HEK293 (cell line): ENCODE measurements at regions not wholly inside any gene's neighbourhood (a gene's known extent, or its start where the extent isn't known, plus 50 kb on each side); places are given as distances from the start of the nearest gene placed in this dataset.

ENCODE experiments used
- KLF7 ChIP-seq: fragments of 450-650 bp; formaldehyde crosslinking; IDR thresholded peaks from 2 replicates; pipeline ENCODE4 v1.5.1; 2016; ENCODE audit warnings: missing biosample characterization, missing genetic modification characterization, borderline replicate concordance
- TCF7L2 ChIP-seq: IDR thresholded peaks from 2 replicates; pipeline ENCODE4 v1.6.1; 2011; ENCODE audit warnings: low read depth, mild to moderate bottlenecking, inconsistent platforms, low read length, moderate library complexity, borderline replicate concordance
- ZBTB7A ChIP-seq: fragments of 450-650 bp; formaldehyde crosslinking; IDR thresholded peaks from 2 replicates; pipeline ENCODE4 v1.5.1; 2016; ENCODE audit warnings: low read depth, missing biosample characterization, missing genetic modification characterization
- ZNF133 ChIP-seq: fragments of 450-650 bp; formaldehyde crosslinking; IDR thresholded peaks from 2 replicates; pipeline ENCODE4 v1.5.1; 2016; ENCODE audit warnings: missing biosample characterization, missing genetic modification characterization
- ZNF184 ChIP-seq: fragments of 450-650 bp; IDR thresholded peaks from 2 replicates; pipeline ENCODE4 v1.5.1; 2018; ENCODE audit warnings: missing biosample characterization, mild to moderate bottlenecking, missing genetic modification characterization
- ZNF274 ChIP-seq, 2 experiments: fragments of 200-500 bp in 1 of 2; fragments of 450-650 bp in 1 of 2; sonication (Bioruptor generic) in 1 of 2; formaldehyde crosslinking in 1 of 2; IDR thresholded peaks; 2 replicates each; pipeline versions ENCODE4 v1.5.1 to v1.6.1; 2014 to 2016; ENCODE audit warnings: borderline replicate concordance in 1 of 2, inconsistent platforms in 1 of 2, low read length in 1 of 2, missing biosample characterization in 1 of 2, missing genetic modification characterization in 1 of 2
- ZNF354C ChIP-seq: fragments of 450-650 bp; formaldehyde crosslinking; IDR thresholded peaks from 2 replicates; pipeline ENCODE4 v1.5.1; 2016; ENCODE audit warnings: missing biosample characterization, missing genetic modification characterization, low read depth, borderline replicate concordance
- ZNF629 ChIP-seq: fragments of 450-650 bp; formaldehyde crosslinking; IDR thresholded peaks from 2 replicates; pipeline ENCODE4 v1.5.1; 2017; ENCODE audit warnings: missing biosample characterization, missing genetic modification characterization
- TF ChIP-seq, protein P1 (sequence below): fragments of 450-650 bp; formaldehyde crosslinking; IDR thresholded peaks from 2 replicates; pipeline ENCODE4 v1.5.1; 2016; ENCODE audit warnings: missing biosample characterization, missing genetic modification characterization
- TF ChIP-seq, protein P2 (sequence below): fragments of 450-650 bp; formaldehyde crosslinking; optimal IDR thresholded peaks from 2 replicates; pipeline ENCODE3; 2016; ENCODE audit warnings: missing biosample characterization, mild to moderate bottlenecking, missing genetic modification characterization

DNA sequence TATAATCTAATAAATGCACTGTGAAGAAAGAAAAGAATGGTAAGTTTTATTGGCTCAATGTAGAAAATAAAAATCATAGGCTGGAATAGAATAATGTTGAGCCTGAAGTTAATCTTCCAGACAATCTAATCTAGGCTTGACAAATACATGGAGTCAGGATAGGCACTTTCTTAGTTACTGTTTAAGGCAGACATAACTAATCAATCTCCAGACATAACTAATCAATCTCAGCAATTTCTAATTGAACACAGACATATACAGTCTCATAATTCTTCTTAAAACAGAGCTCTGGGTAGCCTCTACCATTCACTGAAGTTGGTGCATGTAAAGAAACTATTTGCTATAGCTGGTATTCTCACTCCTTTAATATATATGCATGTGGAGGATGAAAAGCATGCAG is 150.1 kb upstream of the CTAGE1 start:
- TF ChIP-seq, protein P1, sequence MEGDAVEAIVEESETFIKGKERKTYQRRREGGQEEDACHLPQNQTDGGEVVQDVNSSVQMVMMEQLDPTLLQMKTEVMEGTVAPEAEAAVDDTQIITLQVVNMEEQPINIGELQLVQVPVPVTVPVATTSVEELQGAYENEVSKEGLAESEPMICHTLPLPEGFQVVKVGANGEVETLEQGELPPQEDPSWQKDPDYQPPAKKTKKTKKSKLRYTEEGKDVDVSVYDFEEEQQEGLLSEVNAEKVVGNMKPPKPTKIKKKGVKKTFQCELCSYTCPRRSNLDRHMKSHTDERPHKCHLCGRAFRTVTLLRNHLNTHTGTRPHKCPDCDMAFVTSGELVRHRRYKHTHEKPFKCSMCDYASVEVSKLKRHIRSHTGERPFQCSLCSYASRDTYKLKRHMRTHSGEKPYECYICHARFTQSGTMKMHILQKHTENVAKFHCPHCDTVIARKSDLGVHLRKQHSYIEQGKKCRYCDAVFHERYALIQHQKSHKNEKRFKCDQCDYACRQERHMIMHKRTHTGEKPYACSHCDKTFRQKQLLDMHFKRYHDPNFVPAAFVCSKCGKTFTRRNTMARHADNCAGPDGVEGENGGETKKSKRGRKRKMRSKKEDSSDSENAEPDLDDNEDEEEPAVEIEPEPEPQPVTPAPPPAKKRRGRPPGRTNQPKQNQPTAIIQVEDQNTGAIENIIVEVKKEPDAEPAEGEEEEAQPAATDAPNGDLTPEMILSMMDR (tag by site-specific recombination) = no peak
- TF ChIP-seq ZBTB7A (tag by site-specific recombination) (no peak), ZNF354C (tag by site-specific recombination) (no peak), ZNF133 (tag by site-specific recombination) (no peak), ZNF184 (tag by site-specific recombination) (no peak), KLF7 (tag by site-specific recombination) (no peak), TCF7L2 (no peak), ZNF629 (tag by site-specific recombination) (no peak), ZNF274 (IDR thresholded peaks at IDR 0.05; ENCODE audit: low read length) (no peak), ZNF274 (tag by site-specific recombination; IDR thresholded peaks at IDR 0.05; ENCODE audit: borderline replicate concordance) (no peak)
- TF ChIP-seq, protein P2, sequence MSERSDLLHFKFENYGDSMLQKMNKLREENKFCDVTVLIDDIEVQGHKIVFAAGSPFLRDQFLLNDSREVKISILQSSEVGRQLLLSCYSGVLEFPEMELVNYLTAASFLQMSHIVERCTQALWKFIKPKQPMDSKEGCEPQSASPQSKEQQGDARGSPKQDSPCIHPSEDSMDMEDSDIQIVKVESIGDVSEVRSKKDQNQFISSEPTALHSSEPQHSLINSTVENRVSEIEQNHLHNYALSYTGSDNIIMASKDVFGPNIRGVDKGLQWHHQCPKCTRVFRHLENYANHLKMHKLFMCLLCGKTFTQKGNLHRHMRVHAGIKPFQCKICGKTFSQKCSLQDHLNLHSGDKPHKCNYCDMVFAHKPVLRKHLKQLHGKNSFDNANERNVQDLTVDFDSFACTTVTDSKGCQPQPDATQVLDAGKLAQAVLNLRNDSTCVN (tag by site-specific recombination) = no peak
